OCI-LY1 (cell line): ENCODE measurements at regions not wholly inside any gene's neighbourhood (a gene's known extent, or its start where the extent isn't known, plus 50 kb on each side); places are given as distances from the start of the nearest gene placed in this dataset.

Experiments used
- H2AFZ ChIP-seq: fragments of 200-600 bp; sonication (generic), shearing (Covaris generic); 2 replicates; pipeline ENCODE4 v1.6.0; 2014; ENCODE audit warnings: antibody characterized with exemption, mild to moderate bottlenecking, low read length
- H3F3A ChIP-seq: fragments of 200-600 bp; sonication (generic), shearing (Covaris generic); 2 replicates; pipeline ENCODE4 v1.6.0; 2014; ENCODE audit warnings: mild to moderate bottlenecking, antibody characterized with exemption, low read length, moderate library complexity; ENCODE audit not compliant: insufficient read depth
- H3K27ac ChIP-seq: fragments of 200-600 bp; sonication (generic); 2 replicates; pipeline ENCODE4 v1.5.1; 2014; ENCODE audit warnings: low read length, mixed run types, mild to moderate bottlenecking, low read depth; ENCODE audit not compliant: poor library complexity, severe bottlenecking
- H3K27me3 ChIP-seq: fragments of 200-600 bp; sonication (generic); 2 replicates; pipeline ENCODE4 v1.6.0; 2014; ENCODE audit warnings: antibody characterized with exemption, mild to moderate bottlenecking, low read length, moderate library complexity; ENCODE audit not compliant: insufficient read depth
- H3K36me3 ChIP-seq: fragments of 200-600 bp; sonication (generic); 2 replicates; pipeline ENCODE4 v1.6.1; 2014; ENCODE audit warnings: mild to moderate bottlenecking, antibody characterized with exemption, low read length, moderate library complexity, mixed read lengths; ENCODE audit not compliant: insufficient read depth
- H3K4me1 ChIP-seq: fragments of 200-600 bp; sonication (generic); 2 replicates; pipeline ENCODE4 v1.5.1; 2014; ENCODE audit warnings: mild to moderate bottlenecking, low read length, moderate library complexity; ENCODE audit not compliant: insufficient read depth, severe bottlenecking
- H3K4me2 ChIP-seq: fragments of 200-600 bp; sonication (generic), shearing (Covaris generic); 2 replicates; pipeline ENCODE4 v1.6.1; 2014; ENCODE audit warnings: low read length
- H3K4me3 ChIP-seq: fragments of 200-600 bp; sonication (generic); 2 replicates; pipeline ENCODE4 v1.5.1; 2014; ENCODE audit warnings: low read length, low read depth, mild to moderate bottlenecking, mixed read lengths; ENCODE audit not compliant: poor library complexity, severe bottlenecking
- H3K79me2 ChIP-seq: fragments of 200-600 bp; shearing (Covaris generic); 2 replicates; pipeline ENCODE4 v1.6.1; 2016; ENCODE audit warnings: mixed run types, low read length, mixed read lengths; ENCODE audit not compliant: insufficient read depth
- H3K9ac ChIP-seq: fragments of 200-600 bp; sonication (generic), shearing (Covaris generic); 2 replicates; pipeline ENCODE4 v1.6.1; 2014; ENCODE audit warnings: mild to moderate bottlenecking, low read length, mixed read lengths
- H3K9me2 ChIP-seq: fragments of 200-600 bp; sonication (generic), shearing (Covaris generic); 2 replicates; pipeline ENCODE4 v1.6.1; 2014; ENCODE audit warnings: low read depth, mild to moderate bottlenecking, low read length, mixed read lengths
- H3K9me3 ChIP-seq: fragments of 200-600 bp; shearing (Covaris generic); 2 replicates; pipeline ENCODE4 v1.6.1; 2014; ENCODE audit warnings: low read length, mixed read lengths
- H4K20me1 ChIP-seq: fragments of 200-600 bp; sonication (generic), shearing (Covaris generic); 2 replicates; pipeline ENCODE4 v1.6.0; 2016; ENCODE audit warnings: mild to moderate bottlenecking, low read length; ENCODE audit not compliant: insufficient read depth
- CTCF ChIP-seq: fragments of 200-600 bp; sonication (generic), shearing (Covaris generic); IDR thresholded peaks from 2 replicates; pipeline ENCODE4 v1.5.1; 2017; ENCODE audit warnings: mild to moderate bottlenecking, antibody characterized with exemption, low read length, moderate library complexity, mixed read lengths
- EZH2 ChIP-seq: fragments of 200-600 bp; sonication (generic), shearing (Covaris generic); IDR thresholded peaks from 2 replicates; pipeline ENCODE4 v1.8.0; 2017; ENCODE audit warnings: borderline replicate concordance, mixed run types, mild to moderate bottlenecking, antibody characterized with exemption, low read length, moderate library complexity, mixed read lengths

GRCh38 chr1:98454666-98455065 is 206.9 kb upstream of the SNX7 start:
- Histone ChIP-seq H3K4me3 (no peak overlapping the region), H4K20me1 (no peaks in the 10 kb centered on the region), H3K27me3 (no peaks in the 10 kb centered on the region), H3K4me1 (no peaks in the 10 kb centered on the region), H3K27ac (no peak overlapping the region), H3K9me3 (no peaks in the 10 kb centered on the region), H2AFZ (no peak overlapping the region), H3K4me2 (no peak overlapping the region), H3K79me2 (no peaks in the 10 kb centered on the region), H3F3A (no peaks in the 10 kb centered on the region), H3K9me2 (no peaks in the 10 kb centered on the region), H3K9ac (no peak overlapping the region), H3K36me3 (no peaks in the 10 kb centered on the region)
- no peak for TF ChIP-seq CTCF
- no peak for TF ChIP-seq EZH2

GRCh38 chr1:98453066-98453465 is 208.5 kb upstream of the SNX7 start:
- no peak overlapping the region for H3K9ac ChIP-seq
- H3K27ac ChIP-seq, result no peak overlapping the region

GRCh38 chr1:98452162-98452561 is 209.4 kb upstream of the SNX7 start:
- H3K79me2 ChIP-seq, result no peaks in the 10 kb centered on the region
- TF ChIP-seq EZH2, result no peak
- no peak for TF ChIP-seq CTCF
- H3K27ac ChIP-seq, result no peak overlapping the region
- H2AFZ ChIP-seq, result no peak overlapping the region
- no peaks in the 10 kb centered on the region for H3K27me3 ChIP-seq
- H3K9ac ChIP-seq, result no peak overlapping the region
- H3K4me3 ChIP-seq, result no peak overlapping the region
- H3K9me3 ChIP-seq, result no peaks in the 10 kb centered on the region
- no peak overlapping the region for H3K4me2 ChIP-seq
- H3K36me3 ChIP-seq, result no peaks in the 10 kb centered on the region
- H3K9me2 ChIP-seq, result no peaks in the 10 kb centered on the region
- H3K4me1 ChIP-seq, result no peaks in the 10 kb centered on the region
- no peaks in the 10 kb centered on the region for H4K20me1 ChIP-seq
- H3F3A ChIP-seq, result no peaks in the 10 kb centered on the region

More at GRCh38 chr1:98453066-98453465, 208.5 kb upstream of the SNX7 start:
- Histone ChIP-seq H3K9me3 (no peaks in the 10 kb centered on the region), H3F3A (no peaks in the 10 kb centered on the region), H3K4me2 (no peak overlapping the region), H4K20me1 (no peaks in the 10 kb centered on the region), H3K27me3 (no peaks in the 10 kb centered on the region), H3K36me3 (no peaks in the 10 kb centered on the region), H3K4me3 (no peak overlapping the region), H3K9me2 (no peaks in the 10 kb centered on the region), H2AFZ (no peak overlapping the region), H3K79me2 (no peaks in the 10 kb centered on the region), H3K4me1 (no peaks in the 10 kb centered on the region)
- no peak for TF ChIP-seq EZH2
- no peak for TF ChIP-seq CTCF
